ENCODE measurements at regions not wholly inside any gene's neighbourhood (a gene's known extent, or its start where the extent isn't known, plus 50 kb on each side); places are given as distances from the start of the nearest gene placed in this dataset.

GRCh38 chr6:166046226-166046625 lies 121.4 kb downstream of the TBXT start:
- no peak for DNase-seq

GRCh38 chr6:166045860-166046200 lies 121.8 kb downstream of the TBXT start:
- no peak for DNase-seq

GRCh38 chr6:166045173-166045859 lies 122.3 kb downstream of the TBXT start:
- DNase-seq, result no peak

GRCh38 chr6:166041277-166041676 lies 126.4 kb downstream of the TBXT start:
- no peak for DNase-seq

- DNase-seq, result no peak
Observed at GRCh38 chr6:166040292-166040691, 127.4 kb downstream of the TBXT start.

GRCh38 chr6:166036316-166037095 lies 131.1 kb downstream of the TBXT start:
- DNase-seq, result no peak

- no peak for DNase-seq
Observed at GRCh38 chr6:166032366-166033200, 135.1 kb downstream of the TBXT start.

GRCh38 chr6:166031275-166031674 lies 136.4 kb downstream of the TBXT start:
- no peak for DNase-seq

- no peak for DNase-seq
Observed at GRCh38 chr6:166029506-166029905, 138.1 kb downstream of the TBXT start.

- DNase-seq, result no peak
Observed at GRCh38 chr6:166027761-166028160, 139.9 kb downstream of the TBXT start.

- DNase-seq, result no peak
Observed at GRCh38 chr6:166026586-166027126, 141.0 kb downstream of the TBXT start.

- no peak for DNase-seq
Observed at GRCh38 chr6:166025149-166025898, 142.3 kb downstream of the TBXT start.

GRCh38 chr6:166024252-166024651 lies 143.4 kb downstream of the TBXT start:
- DNase-seq, result no peak

- DNase-seq, result no peak
Observed at GRCh38 chr6:166023273-166023989, 144.2 kb downstream of the TBXT start.

GRCh38 chr6:166021429-166021828 lies 146.2 kb downstream of the TBXT start:
- DNase-seq, result no peak

GRCh38 chr6:166019214-166019613 lies 148.4 kb downstream of the TBXT start:
- DNase-seq, result no peak

- DNase-seq, result no peak
Observed at GRCh38 chr6:166017032-166017635, 150.5 kb downstream of the TBXT start.

GRCh38 chr6:166014966-166015365 lies 152.7 kb downstream of the TBXT start:
- no peak for DNase-seq

- no peak for DNase-seq
Observed at GRCh38 chr6:166010136-166010960, 157.3 kb downstream of the TBXT start.

- DNase-seq, result no peak
Observed at GRCh38 chr6:166009385-166010031, 158.1 kb downstream of the TBXT start.
